GM12875 (cell line): ENCODE measurements at regions not wholly inside any gene's neighbourhood (a gene's known extent, or its start where the extent isn't known, plus 50 kb on each side); places are given as distances from the start of the nearest gene placed in this dataset.

Experiments
- H3K4me3 ChIP-seq: one replicate; pipeline ENCODE4 v1.5.1; 2011; ENCODE audit warnings: low read depth, low read length, control low read depth
- CTCF ChIP-seq: IDR thresholded peaks from 2 replicates; pipeline ENCODE4 v1.5.1; 2011; ENCODE audit warnings: low read depth, mild to moderate bottlenecking, control low read depth, inconsistent platforms, low read length, moderate library complexity, borderline replicate concordance; ENCODE audit not compliant: insufficient read depth

DNA sequence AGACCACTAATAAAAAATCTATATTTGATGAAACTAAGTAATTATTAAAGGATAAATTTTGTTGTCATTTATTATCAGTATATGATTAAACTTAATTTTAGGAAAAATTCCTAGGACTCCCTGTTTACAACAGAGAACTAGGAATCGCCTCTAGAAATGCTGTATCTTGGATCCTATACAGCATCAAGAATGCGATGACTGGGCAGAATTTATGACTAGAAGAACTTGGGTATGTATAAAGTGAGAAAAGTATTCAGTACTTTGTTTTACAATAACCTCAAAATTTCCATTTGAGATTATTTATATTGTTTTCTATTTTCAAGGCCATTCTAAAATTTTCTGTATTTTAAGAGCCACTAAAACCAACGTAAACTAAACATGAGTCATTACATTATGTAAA lies 82.3 kb upstream of the AGTR1 start:
- no peak for TF ChIP-seq CTCF
- no peak overlapping the region for H3K4me3 ChIP-seq

- H3K4me3 ChIP-seq, result no peak overlapping the region
- TF ChIP-seq CTCF, result no peak
Measured at GRCh38 chr3:148625095-148625736, 72.5 kb upstream of the AGTR1 start.

- no peak for TF ChIP-seq CTCF
- H3K4me3 ChIP-seq, result no peak overlapping the region
Measured at GRCh38 chr3:148625991-148626390, 71.7 kb upstream of the AGTR1 start.

GRCh38 chr3:148629006-148629405 lies 68.7 kb upstream of the AGTR1 start:
- no peak overlapping the region for H3K4me3 ChIP-seq
- no peak for TF ChIP-seq CTCF

GRCh38 chr3:148631124-148631903 lies 66.4 kb upstream of the AGTR1 start:
- no peak for TF ChIP-seq CTCF
- H3K4me3 ChIP-seq, result no peak overlapping the region

DNA sequence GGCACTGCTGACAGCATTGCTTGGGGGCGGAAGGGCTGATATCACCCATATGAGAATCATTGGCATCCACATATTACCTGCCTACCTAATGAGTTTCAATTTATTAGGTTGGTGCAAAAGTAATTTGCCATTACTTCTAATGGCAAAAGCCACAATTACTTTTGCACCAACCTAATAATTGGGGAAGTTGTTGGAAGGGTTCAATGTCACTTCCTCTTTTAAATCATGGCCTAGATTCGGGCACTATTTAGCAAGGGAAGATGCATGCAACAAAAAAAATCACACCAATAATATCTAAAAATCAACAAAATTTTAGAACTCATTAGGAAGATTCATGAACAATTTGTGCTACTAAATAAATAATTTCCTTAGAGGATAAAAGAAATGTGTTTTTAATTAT lies 56.0 kb upstream of the AGTR1 start:
- no peak for TF ChIP-seq CTCF

GRCh38 chr3:148642214-148642613 lies 55.5 kb upstream of the AGTR1 start:
- no peak for TF ChIP-seq CTCF
- no peak overlapping the region for H3K4me3 ChIP-seq

More for the DNA sequence above, 56.0 kb upstream of the AGTR1 start:
- no peak overlapping the region for H3K4me3 ChIP-seq
